Amygdala (tissue), 56 donors: ENCODE measurements at regions not wholly inside any gene's neighbourhood (a gene's known extent, or its start where the extent isn't known, plus 50 kb on each side); places are given as distances from the start of the nearest gene placed in this dataset.
"Not testable (repeated sequence)": the region's sequence is repeated elsewhere in the genome, so short reads cannot be mapped to it uniquely, and the experiment has no call there.

Source experiments
- DNase-seq, 56 donors: peaks; one replicate each; lab custom pipeline; 2025; lab: John Stamatoyannopoulos, UW

DNA sequence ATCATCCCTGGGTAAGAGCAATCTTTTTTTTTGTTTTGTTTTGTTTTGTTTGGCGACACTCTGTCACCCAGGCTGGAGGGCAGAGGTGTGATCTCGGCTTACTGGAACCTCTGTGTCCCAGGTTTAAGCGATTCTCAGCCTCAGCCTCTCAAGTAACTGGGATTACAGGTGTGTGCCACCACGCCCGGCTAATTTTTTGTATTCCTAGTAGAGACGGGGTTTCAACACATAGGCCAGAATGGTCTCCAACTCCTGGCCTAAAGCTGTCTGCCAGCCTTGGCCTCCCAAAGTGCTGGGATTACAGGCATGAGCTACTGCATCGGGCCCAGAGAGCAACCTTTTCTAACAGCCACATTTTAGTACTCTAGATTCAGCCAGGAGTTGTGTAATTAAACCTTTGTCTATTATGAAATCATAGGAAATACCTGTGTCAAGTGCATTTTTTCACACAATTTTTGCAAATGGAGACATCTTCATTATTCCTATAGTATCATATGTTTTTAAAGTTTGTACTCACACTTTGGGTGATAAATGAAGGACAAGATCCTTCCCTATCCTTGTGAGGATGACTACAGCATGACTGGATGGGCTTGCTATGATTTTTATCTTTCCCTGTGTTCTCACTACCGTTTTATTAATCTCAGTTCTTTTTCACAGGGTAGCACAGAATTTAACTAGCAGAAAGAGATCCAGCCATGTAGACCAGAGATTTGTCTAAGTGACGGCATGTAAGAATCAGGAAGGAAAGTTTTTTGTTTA is 82.6 kb downstream of the OR2B2 start:
- no peak for DNase-seq

- DNase-seq: not testable (repeated sequence)
Measured at GRCh38 chr6:27827477-27827876, 84.7 kb downstream of the OR2B2 start.

GRCh38 chr6:27826612-27826985 is 85.6 kb downstream of the OR2B2 start:
- DNase-seq: not testable (repeated sequence)

DNA sequence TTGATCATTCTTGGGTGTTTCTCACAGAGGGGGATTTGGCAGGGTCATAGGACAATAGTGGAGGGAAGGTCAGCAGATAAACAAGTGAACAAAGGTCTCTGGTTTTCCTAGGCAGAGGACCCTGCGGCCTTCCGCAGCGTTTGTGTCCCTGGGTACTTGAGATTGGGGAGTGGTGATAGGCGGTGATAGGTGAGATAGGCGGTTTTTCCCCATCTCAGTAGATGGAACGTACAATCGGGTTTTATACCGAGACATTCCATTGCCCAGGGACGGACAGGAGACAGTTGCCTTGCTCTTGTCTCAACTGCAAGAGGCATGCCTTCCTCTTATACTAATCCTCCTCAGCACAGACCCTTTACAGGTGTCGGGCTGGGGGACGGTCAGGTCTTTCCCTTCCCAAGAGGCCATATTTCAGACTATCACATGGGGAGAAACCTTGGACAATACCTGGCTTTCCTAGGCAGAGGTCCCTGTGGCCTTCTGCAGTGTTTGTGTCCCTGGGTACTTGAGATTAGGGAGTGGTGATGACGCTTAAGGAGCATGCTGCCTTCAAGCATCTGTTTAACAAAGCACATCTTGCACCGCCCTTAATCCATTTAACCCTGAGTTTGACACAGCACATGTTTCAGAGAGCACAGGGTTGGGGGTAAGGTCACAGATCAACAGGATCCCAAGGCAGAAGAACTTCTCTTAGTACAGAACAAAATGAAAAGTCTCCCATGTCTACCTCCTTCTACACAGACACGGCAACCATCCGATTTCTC is 86.2 kb downstream of the OR2B2 start:
- not testable (repeated sequence) for DNase-seq

GRCh38 chr6:27825025-27825793 is 87.0 kb downstream of the OR2B2 start:
- DNase-seq: no peak

- DNase-seq: peak in 9 of 56 donors; percentile 2 to 20 (median 5)
Measured at GRCh38 chr6:27824211-27825024, 87.8 kb downstream of the OR2B2 start.

DNA sequence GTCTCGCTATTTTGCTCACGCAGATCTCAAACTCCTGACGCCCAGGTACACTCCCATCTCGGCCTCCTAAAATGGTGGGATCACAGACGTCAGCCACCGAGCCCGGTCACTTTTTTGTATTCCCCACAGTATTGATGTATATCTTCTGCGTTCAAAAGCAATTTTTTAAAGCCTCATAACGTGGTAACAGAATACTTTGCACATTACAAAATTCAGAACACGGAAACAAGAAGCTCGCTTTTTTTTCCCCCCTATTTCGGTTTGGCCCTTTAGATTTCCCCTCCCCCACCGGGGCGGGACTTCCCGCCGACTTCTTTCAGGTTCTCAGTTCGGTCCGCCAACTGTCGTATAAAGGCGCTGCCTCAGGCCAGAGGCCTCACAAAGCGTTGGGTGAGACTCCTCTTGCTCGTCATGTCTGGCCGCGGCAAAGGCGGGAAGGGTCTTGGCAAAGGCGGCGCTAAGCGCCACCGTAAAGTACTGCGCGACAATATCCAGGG is 88.4 kb downstream of the OR2B2 start:
- DNase-seq: peak in 16 of 56 donors; percentile 1 to 52 (median 20)

DNA sequence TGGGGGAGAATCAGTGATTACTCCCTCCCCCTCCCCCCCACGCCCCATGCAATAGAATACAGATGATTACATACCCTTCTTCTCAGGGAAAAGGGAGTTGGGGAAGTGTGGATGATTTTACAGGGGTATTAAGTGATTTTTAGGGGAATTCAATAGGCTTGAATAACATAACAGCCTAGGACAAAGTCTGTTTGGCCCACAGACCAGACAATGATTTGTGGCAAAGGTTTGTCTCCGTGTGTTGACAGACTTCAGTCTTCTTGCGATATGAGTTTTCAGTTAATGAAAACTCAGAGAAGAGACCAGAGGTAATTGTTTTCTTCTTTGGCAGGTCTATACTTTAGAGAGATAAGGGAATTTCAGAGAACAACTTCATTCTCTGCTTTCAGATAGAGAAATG is 95.3 kb downstream of the OR2B2 start:
- DNase-seq: no peak

DNA sequence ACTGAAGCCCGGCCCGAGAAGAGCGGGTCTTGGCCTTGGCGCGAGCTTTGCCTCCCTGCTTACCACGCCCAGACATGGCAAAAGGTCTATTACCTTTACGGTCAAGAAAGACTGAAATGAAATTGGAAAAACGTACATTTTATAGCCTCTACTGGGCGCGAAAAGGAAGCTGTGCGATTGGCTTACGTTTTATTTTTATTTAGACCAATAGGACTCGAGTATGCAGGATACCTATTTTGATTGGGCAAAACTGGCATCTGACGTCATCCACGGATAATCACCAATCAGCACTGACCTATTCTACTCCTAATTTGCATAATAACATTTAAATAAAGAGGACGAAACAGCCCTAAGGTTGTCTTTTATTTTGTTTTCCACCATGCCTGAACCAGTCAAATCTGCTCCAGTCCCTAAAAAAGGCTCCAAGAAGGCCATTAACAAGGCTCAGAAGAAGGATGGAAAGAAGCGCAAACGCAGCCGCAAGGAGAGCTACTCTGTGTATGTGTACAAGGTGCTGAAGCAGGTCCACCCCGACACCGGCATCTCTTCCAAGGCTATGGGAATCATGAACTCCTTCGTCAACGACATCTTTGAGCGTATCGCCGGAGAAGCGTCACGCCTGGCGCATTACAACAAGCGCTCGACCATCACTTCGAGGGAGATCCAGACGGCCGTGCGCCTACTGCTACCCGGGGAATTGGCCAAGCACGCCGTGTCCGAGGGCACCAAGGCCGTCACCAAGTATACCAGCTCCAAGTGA is 97.4 kb downstream of the OR2B2 start:
- peak in 13 of 56 donors; percentile 6 to 59 (median 19) for DNase-seq

DNA sequence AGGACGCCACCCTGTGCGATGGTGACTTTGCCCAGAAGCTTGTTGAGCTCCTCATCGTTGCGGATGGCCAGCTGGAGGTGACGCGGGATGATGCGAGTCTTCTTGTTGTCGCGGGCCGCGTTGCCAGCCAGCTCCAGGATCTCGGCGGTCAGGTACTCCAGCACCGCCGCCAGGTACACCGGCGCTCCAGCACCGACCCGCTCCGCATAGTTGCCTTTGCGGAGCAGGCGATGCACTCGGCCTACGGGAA is 97.9 kb downstream of the OR2B2 start:
- not testable (repeated sequence) for DNase-seq

GRCh38 chr6:27812805-27813492 is 99.2 kb downstream of the OR2B2 start:
- DNase-seq: no peak

- no peak for DNase-seq
Measured at GRCh38 chr6:27812078-27812804, 100.0 kb downstream of the OR2B2 start.

- DNase-seq: no peak
Measured at GRCh38 chr6:27811451-27811772, 100.8 kb downstream of the OR2B2 start.

DNA sequence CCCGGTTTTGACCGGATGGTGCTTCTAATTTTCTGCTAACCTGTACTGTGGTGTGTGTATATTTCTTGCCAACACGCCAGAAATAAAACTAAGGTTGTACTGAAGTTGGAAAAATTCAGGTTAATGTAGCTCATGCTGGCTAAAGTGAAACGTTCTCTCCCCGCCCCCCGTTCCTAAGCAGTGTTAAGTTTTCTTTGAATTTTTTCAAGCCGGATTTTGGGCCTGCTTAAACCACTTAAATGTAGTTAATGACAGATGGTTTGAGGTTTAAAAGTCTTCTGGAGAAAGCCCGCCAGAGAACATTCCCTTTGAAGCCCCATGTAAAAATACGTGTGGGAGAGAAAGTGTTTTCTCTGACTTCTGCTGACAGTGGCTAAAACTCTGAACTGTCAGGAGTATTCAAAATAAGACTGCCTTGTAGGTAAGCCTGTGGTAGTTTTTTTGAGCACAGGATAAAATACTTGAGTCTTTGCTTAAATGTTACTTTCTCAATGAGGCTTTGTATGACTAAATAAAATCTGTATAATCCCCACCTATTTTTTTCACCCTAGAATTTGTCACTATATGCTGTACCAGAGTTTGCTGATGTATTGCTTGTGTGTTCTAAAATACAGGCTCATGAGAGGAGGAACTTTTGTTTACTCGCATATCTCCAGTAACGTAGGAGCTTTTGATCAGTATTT is 101.3 kb downstream of the OR2B2 start:
- no peak for DNase-seq

GRCh38 chr6:27809939-27810767 is 102.0 kb downstream of the OR2B2 start:
- peak in 25 of 56 donors; percentile 7 to 70 (median 37) for DNase-seq

GRCh38 chr6:27809067-27809938 is 102.9 kb downstream of the OR2B2 start:
- DNase-seq: no peak
